Pancreas (tissue), 10 donors: ENCODE measurements at regions not wholly inside any gene's neighbourhood (a gene's known extent, or its start where the extent isn't known, plus 50 kb on each side); places are given as distances from the start of the nearest gene placed in this dataset.
"Not testable (repeated sequence)": the region's sequence is repeated elsewhere in the genome, so short reads cannot be mapped to it uniquely, and the experiment has no call there.

Experiments
- ATAC-seq, 4 donors: fragments of 200-7000 bp; cut with Tn5 transposase; one replicate each; pipeline versions ENCODE4 v1.8.0 to v1.9.1; 2020; ENCODE audit warnings: mild to moderate bottlenecking in 4 of 4, moderate library complexity in 4 of 4
- DNase-seq, 6 donors: peaks; one replicate each; pipeline ENCODE4 v3.0.0-alpha.2; 2020
- FAIRE-seq: peaks from 2 replicates; lab custom pipeline; 2012; peaks lifted over from hg19 to GRCh38; lab: Jason Lieb, UNC
- H3K27ac ChIP-seq, 4 donors: fragments of 200-600 bp; sonication (generic); 1 replicate in 3 of 4; 2 replicates in 1 of 4; pipeline versions ENCODE4 v1.5.0 to v1.8.0; 2020
- H3K27me3 ChIP-seq, 4 donors: fragments of 200-600 bp; one replicate each; pipeline ENCODE4 v1.8.0; 2021
- H3K36me3 ChIP-seq, 3 donors: fragments of 200-600 bp; sonication (generic) in 1 of 3; one replicate each; pipeline versions ENCODE4 v1.5.0 to v1.8.0; 2020 to 2021
- H3K4me1 ChIP-seq, 3 donors: fragments of 200-600 bp; one replicate each; pipeline ENCODE4 v1.8.0; 2021
- H3K4me3 ChIP-seq, 4 donors: fragments of 200-600 bp; sonication (generic) in 2 of 4; one replicate each; pipeline versions ENCODE4 v1.5.0 to v1.8.0; 2020 to 2021
- H3K9me3 ChIP-seq, 4 donors: fragments of 200-600 bp; one replicate each; pipeline ENCODE4 v1.8.0; 2021
- WGBS, 2 donors: extraction: QIAGEN DNeasy Blood & Tissue Kit; methylation state at CpG; one replicate each; pipeline ENCODE4 v1.1.7; 2013; 5-methylcytosine and 5-hydroxymethylcytosine counted together
- intact Hi-C, 3 donors: fragments of 100-400 bp; cut with DNase I; formaldehyde crosslinking; loops; one replicate each; pipeline versions ENCODE4 v1.11.1 to v1.14.2; 2022
- donor health status: healthy with polysubstance abuse.
- donor health status: DM: no; HTN: no; CAD: no; lungs with moderate emphysema.
- donor health status: DM: no; HTN: no; CAD: no.
- donor health status: control.
- donor health status: control.
- donor health status: Bipolar disorder and iron deficiency.
- donor health status: DM: yes; HTN: yes; CAD: no.
- donor health status: DM: no; HTN: no; CAD: no.
- donor health status: DM: no; HTN: no; CAD: no.
- donor health status: DM: yes; HTN: yes; CAD: no.

DNA sequence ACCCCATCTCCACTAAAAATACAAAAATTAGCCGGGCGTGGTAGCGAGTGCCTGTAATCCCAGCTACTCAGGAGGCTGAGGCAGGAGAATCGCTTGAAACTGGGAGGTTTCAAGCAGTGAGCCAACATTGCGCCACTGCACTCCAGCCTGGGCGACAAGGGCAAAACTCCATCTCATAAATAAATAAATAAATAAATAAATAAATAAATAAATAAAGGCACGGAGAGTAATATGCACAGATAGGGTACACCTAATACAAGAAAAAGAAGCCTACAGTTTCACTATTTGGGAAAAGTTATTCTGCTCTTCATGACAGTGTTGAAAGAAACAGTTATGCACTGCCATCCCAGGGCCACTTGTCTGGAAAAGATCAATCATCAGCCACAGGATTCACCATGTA lies 285.2 kb downstream of the GOLGA6L6 start:
- H3K4me1 ChIP-seq, H3K27ac ChIP-seq, H3K4me3 ChIP-seq, H3K36me3 ChIP-seq, DNase-seq, H3K9me3 ChIP-seq, intact Hi-C loops, FAIRE-seq, ATAC-seq, H3K27me3 ChIP-seq: not testable (repeated sequence)
- 66 to 84% methylated on average over 7 of the region's 7 CpGs for WGBS, 2 donors

DNA sequence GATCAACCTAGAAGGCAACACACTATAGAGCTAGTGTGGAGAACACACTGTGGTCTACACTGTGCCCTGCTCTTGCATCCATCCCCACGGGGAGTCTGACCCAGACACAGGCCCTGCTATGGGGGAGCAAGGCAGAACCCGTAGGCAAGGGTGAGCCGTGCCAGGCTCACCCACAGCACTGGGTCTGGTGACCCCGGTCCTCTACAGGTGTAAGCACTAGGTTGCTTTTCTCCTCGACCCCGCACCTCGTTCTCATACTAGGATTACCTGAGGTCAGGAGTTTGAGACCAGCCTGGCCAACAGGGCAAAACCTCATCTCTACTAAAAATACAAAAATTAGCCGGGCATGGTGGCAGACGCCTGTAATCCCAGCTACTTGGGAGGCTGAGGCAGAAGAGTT lies 286.0 kb downstream of the GOLGA6L6 start:
- H3K27me3 ChIP-seq, ATAC-seq, FAIRE-seq, DNase-seq, H3K27ac ChIP-seq, intact Hi-C loops, H3K9me3 ChIP-seq, H3K4me1 ChIP-seq, H3K4me3 ChIP-seq, H3K36me3 ChIP-seq: not testable (repeated sequence)
- WGBS, 2 donors, result 45 to 50% methylated on average over 9 of the region's 9 CpGs

DNA sequence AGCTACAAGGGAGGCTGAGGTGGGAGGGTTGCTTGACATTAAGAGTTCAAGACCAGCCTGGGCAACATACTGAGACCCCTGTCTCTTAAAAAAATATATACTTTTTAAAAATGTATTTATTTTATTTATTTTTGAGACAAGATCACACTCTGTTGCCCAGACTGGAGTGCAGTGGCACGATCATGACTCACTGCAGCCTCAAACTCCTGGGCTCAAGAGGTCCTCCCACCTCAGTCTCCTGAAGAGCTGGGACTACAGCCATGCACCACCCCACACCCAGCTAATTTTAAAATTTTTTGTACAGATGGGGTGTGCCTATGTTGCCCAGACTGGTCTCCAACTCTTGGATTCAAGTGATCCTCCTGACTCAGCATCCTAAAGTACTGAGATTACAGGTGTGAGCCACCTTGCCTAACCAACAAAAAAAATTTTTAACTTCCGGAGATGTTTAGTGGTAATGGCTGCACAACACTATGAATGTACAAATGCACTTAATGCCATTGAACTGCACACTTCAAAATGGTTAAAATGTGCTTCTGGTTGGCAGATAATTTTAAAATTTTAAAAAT lies 288.5 kb downstream of the GOLGA6L6 start:
- H3K9me3 ChIP-seq, intact Hi-C loops: not testable (repeated sequence)
- 31 to 33% methylated on average over 2 of the region's 2 CpGs for WGBS, 2 donors

DNA sequence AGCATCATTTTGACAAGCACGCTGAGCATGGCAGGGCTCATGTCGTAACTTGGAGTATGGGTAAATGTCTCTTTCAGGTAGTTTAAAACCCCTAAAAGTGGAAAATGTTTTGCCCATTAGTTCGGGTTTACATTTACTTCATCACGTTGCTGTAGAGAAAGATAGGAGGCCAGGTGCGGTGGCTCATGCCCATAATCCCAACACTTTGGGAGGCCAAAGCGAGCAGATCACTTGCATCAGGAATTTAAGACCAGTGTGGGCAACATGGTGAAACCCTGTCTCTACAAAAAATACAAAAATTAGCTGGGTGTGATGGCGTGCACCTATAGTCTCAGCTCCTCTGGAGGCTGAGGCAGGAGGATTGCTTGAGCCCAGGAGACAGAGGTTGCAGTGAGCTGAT lies 289.6 kb downstream of the GOLGA6L6 start:
- DNase-seq, H3K27me3 ChIP-seq, H3K27ac ChIP-seq, intact Hi-C loops, H3K4me3 ChIP-seq, H3K4me1 ChIP-seq, FAIRE-seq, ATAC-seq, H3K9me3 ChIP-seq, H3K36me3 ChIP-seq: not testable (repeated sequence)
- WGBS, 2 donors, result 59 to 66% methylated on average over 7 of the region's 7 CpGs

More for the DNA sequence above, 288.5 kb downstream of the GOLGA6L6 start:
- H3K27ac ChIP-seq, ATAC-seq, FAIRE-seq, H3K36me3 ChIP-seq, DNase-seq, H3K4me1 ChIP-seq, H3K4me3 ChIP-seq, H3K27me3 ChIP-seq: not testable (repeated sequence)

DNA sequence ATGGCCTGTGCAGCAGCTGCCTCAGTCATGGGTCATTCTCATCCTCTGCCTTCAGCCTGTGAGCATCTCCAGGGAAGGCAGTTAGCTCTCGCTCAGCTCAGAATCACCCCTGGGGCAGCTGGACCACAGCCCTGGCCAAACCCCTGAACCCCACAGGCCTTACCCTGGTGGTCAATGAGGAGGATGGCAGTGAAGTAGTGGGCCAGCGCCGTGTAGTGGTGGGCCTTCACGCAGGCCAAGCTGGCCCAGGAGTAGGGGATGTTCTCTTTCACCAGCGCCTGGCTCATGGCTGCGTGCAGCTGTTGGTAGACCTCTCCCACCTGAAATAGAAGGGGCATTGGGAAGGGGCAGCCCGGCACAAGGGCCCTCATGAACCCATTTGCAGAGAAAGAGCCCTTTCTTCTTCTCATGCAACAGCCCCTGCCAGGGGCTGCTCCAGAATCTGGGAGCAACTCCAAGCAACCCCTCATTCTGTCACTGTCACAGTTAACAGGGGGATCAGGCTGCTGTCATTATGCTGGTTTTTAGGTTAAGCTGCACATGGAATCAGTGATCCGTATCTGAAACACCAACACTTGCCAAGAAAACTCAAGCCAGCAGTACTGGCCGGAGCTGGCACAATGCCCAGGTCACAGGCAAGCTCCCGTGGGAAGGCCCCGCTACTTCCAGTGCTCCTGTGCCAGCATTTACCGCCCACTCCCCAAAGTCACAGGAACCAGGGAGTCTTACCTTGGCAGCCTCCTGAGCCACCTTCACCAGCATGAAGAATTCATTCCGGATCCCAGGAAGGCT lies 290.2 kb downstream of the GOLGA6L6 start:
- H3K4me1 ChIP-seq, H3K36me3 ChIP-seq, H3K27me3 ChIP-seq, H3K4me3 ChIP-seq, H3K9me3 ChIP-seq, H3K27ac ChIP-seq, FAIRE-seq, intact Hi-C loops: not testable (repeated sequence)
- 53 to 62% methylated on average over 13 of the region's 13 CpGs for WGBS, 2 donors
- DNase-seq (peak in 1 of 6 donors; percentile 75), ATAC-seq (peak in 1 of 4 donors; percentile 38)

DNA sequence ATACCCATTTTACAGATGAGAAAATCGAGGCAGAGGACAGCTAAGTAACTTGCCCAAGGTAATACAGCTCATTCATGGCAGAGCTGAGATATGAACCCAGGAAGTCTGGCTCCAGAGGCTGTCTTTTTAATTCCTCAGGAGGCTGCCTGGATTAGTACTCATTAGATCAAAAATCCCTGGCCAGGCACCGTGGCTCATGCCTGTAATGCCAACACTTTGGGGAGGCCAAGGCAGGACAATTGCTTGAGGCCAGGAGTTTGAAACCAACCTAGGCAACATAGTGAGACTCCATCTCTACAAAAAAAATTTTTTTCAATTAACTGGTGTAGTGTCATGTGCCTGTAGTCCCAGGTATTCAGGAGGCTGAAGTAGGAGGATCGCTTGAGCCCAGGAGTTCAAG lies 291.4 kb downstream of the GOLGA6L6 start:
- 26 to 46% methylated on average over 3 of the region's 3 CpGs for WGBS, 2 donors
- DNase-seq, H3K27me3 ChIP-seq, H3K4me3 ChIP-seq, FAIRE-seq, ATAC-seq, H3K27ac ChIP-seq, H3K4me1 ChIP-seq, intact Hi-C loops, H3K9me3 ChIP-seq, H3K36me3 ChIP-seq: not testable (repeated sequence)

DNA sequence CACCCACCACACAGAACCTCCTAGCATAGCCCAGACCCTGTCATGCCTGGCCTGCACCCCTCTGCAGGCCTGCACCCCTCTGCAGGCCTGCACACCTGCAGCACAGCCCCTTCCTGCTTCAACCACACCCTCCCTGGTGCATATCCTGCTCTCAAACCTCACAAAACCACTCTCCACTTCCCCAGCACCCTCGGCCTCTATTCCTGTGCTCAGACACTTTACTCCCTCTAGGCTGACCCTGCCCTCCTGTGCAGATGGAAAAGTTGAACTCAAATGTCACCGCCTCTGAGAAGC lies 292.0 kb downstream of the GOLGA6L6 start:
- H3K36me3 ChIP-seq, DNase-seq, H3K27me3 ChIP-seq, H3K4me3 ChIP-seq, FAIRE-seq, ATAC-seq, H3K9me3 ChIP-seq, H3K27ac ChIP-seq, intact Hi-C loops, H3K4me1 ChIP-seq: not testable (repeated sequence)
- WGBS, 2 donors, result 50 to 66% methylated on average over 2 of the region's 2 CpGs

DNA sequence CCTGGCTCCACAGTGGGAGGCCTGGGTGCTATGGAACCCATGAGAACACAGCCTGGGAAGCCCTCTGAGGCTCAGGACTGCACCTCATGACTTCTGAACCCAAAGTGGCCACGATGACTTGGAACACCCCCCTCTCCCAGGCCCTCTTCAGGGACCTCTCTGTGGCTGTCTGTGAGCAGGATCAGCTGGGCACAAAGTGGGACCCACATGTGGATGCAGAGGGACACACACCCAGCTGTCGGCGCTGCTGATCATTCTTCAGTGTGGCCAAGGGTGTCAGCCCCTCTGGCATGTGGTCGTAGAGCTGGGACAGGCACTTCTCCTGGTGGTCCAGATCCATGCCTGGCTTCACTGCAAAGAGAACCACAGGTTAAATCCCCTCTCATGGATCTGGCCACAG lies 293.2 kb downstream of the GOLGA6L6 start:
- H3K27ac ChIP-seq, H3K9me3 ChIP-seq, intact Hi-C loops, H3K4me1 ChIP-seq, H3K36me3 ChIP-seq, ATAC-seq, H3K4me3 ChIP-seq, H3K27me3 ChIP-seq, FAIRE-seq, DNase-seq: not testable (repeated sequence)
- WGBS, 2 donors, result 68 to 86% methylated on average over 4 of the region's 4 CpGs

DNA sequence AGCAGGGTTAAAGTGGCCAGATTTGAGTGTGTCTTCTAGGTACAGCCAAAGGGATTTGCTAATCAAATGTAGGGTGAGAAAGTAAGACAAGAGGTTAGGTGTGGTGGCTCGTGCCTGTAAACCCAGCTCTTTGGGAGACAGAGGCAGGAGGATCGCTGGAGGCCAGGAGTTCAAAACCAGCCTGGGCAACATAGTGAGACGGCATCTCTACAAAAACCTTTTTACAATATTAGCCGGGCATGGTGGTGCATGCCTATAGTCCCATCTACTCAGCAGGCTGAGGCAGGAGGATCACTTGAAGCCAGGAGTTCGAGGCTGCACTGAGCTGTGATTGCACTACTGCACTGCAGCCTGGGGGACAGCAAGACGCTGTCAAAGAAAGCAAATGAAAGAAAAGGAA lies 294.5 kb downstream of the GOLGA6L6 start:
- H3K4me3 ChIP-seq, intact Hi-C loops, H3K4me1 ChIP-seq, H3K36me3 ChIP-seq, ATAC-seq, H3K27me3 ChIP-seq, H3K27ac ChIP-seq, FAIRE-seq, DNase-seq, H3K9me3 ChIP-seq: not testable (repeated sequence)
- 48 to 59% methylated on average over 6 of the region's 6 CpGs for WGBS, 2 donors

DNA sequence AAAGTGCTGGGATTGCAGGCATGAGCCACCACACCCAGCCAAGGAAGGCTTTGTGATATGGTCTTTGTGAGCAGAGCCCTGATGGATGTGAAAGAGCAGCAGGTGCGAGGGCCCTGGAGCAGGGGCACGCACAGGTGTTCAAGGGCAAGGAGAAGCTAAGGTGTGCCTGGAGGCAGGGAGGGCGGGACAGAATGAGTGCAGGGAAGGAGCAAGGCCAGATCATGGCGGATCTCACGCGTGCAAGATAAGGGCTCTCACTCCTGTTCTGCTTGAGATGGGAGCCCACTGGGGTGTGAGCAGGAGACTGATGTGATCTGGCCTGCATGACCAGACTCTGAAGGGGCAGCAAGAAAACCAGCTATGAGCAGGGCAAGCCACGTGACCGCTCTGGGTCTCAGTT lies 295.0 kb downstream of the GOLGA6L6 start:
- H3K4me1 ChIP-seq, H3K27ac ChIP-seq, intact Hi-C loops, H3K36me3 ChIP-seq, H3K9me3 ChIP-seq, H3K27me3 ChIP-seq, DNase-seq, FAIRE-seq, ATAC-seq, H3K4me3 ChIP-seq: not testable (repeated sequence)
- WGBS, 2 donors, result 54 to 57% methylated on average over 8 of the region's 8 CpGs

DNA sequence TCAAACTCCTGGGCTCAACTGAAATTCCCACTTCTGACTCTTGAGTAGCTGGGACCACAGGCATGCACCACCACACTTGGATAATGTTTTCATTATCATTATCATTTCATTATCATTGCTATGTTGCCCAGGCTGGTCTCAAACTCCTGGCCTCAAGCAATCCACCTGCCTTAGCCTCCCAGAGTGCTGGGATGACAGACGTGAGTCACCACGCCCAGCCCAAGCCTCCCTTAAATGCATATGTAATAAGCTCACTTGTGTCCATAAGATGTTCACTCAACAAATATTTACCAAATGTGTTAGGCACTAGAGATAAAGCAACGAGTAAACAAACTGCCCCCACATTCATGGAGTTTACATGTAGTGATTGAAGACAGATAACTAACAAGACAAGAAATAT lies 295.7 kb downstream of the GOLGA6L6 start:
- 40 to 58% methylated on average over 3 of the region's 3 CpGs for WGBS, 2 donors
- FAIRE-seq, ATAC-seq, DNase-seq, H3K4me1 ChIP-seq, H3K36me3 ChIP-seq, H3K27me3 ChIP-seq, H3K27ac ChIP-seq, intact Hi-C loops, H3K4me3 ChIP-seq, H3K9me3 ChIP-seq: not testable (repeated sequence)

DNA sequence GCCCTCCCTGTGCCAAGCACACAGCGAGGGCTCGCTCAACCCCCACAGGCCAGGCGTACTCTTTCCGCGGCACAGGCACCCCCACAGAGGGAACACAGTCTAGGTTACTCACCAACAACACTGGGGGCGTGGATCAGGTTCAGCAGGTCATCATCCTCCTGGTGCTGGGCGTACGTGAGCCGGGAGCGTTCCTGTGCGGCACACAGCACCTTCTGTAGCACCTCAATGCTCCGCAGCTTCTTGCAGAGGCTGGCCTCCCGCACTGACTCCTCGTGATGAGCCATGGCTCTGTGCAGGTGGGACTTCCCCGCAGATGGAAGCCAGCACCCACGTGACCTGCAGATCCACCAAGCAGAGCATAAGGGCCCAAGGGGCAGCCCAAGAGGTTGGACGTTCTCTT lies 296.8 kb downstream of the GOLGA6L6 start:
- 62 to 77% methylated on average over 17 of the region's 17 CpGs for WGBS, 2 donors
- H3K9me3 ChIP-seq, H3K27me3 ChIP-seq, H3K27ac ChIP-seq, H3K4me1 ChIP-seq, H3K36me3 ChIP-seq, H3K4me3 ChIP-seq, FAIRE-seq, intact Hi-C loops: not testable (repeated sequence)
- ATAC-seq, result peak in 1 of 4 donors; percentile 10
- peak in 1 of 6 donors; percentile 78 for DNase-seq
